GM23248 (cell line): ENCODE measurements at regions not wholly inside any gene's neighbourhood (a gene's known extent, or its start where the extent isn't known, plus 50 kb on each side); places are given as distances from the start of the nearest gene placed in this dataset.
A peak's percentile ranks its signal among the peaks of the same experiment; 100 is the strongest.

Experiments
- DNase-seq: peaks from one replicate; pipeline ENCODE4 v3.0.0-alpha.2; 2015
- H2AFZ ChIP-seq: fragments of 200-600 bp; sonication (generic); 2 replicates; pipeline ENCODE4 v1.6.1; 2016; ENCODE audit warnings: antibody characterized with exemption
- H3F3A ChIP-seq: fragments of 200-600 bp; sonication (generic); 2 replicates; pipeline ENCODE4 v1.6.1; 2016; ENCODE audit warnings: mild to moderate bottlenecking, antibody characterized with exemption, mixed run types; ENCODE audit not compliant: insufficient read depth
- H3K27ac ChIP-seq: fragments of 200-600 bp; sonication (generic); 2 replicates; pipeline ENCODE4 v1.5.1; 2016; ENCODE audit warnings: mild to moderate bottlenecking
- H3K27me3 ChIP-seq: fragments of 200-600 bp; sonication (generic); replicated peaks from 2 replicates; pipeline ENCODE4 v1.6.1; 2016; ENCODE audit warnings: mild to moderate bottlenecking; ENCODE audit not compliant: insufficient read depth
- H3K36me3 ChIP-seq: fragments of 200-600 bp; sonication (generic); 2 replicates; pipeline ENCODE4 v1.6.1; 2016; ENCODE audit warnings: low read depth, mild to moderate bottlenecking
- H3K4me1 ChIP-seq: fragments of 200-600 bp; sonication (generic); 2 replicates; pipeline ENCODE4 v1.6.1; 2016; ENCODE audit warnings: mild to moderate bottlenecking; ENCODE audit not compliant: insufficient read depth
- H3K4me2 ChIP-seq: fragments of 200-600 bp; sonication (generic); one replicate; pipeline ENCODE4 v1.6.1; 2016; ENCODE audit warnings: mild to moderate bottlenecking; ENCODE audit not compliant: unreplicated experiment
- H3K4me3 ChIP-seq: fragments of 200-600 bp; sonication (generic); 2 replicates; pipeline ENCODE4 v1.5.1; 2016; ENCODE audit warnings: mild to moderate bottlenecking
- H3K79me2 ChIP-seq: fragments of 200-600 bp; sonication (generic); 2 replicates; pipeline ENCODE4 v1.6.1; 2016; ENCODE audit warnings: mild to moderate bottlenecking; ENCODE audit not compliant: insufficient read depth
- H3K9ac ChIP-seq: fragments of 200-600 bp; sonication (generic); 2 replicates; pipeline ENCODE4 v1.6.1; 2016; ENCODE audit warnings: mild to moderate bottlenecking
- H3K9me2 ChIP-seq: fragments of 200-600 bp; sonication (generic); 2 replicates; pipeline ENCODE4 v1.6.1; 2016; ENCODE audit warnings: mixed run types, mild to moderate bottlenecking, moderate library complexity; ENCODE audit not compliant: insufficient read depth
- H3K9me3 ChIP-seq: fragments of 200-600 bp; sonication (generic); one replicate; pipeline ENCODE4 v1.6.1; 2017; ENCODE audit warnings: low read depth
- H4K20me1 ChIP-seq: fragments of 200-600 bp; sonication (generic); 2 replicates; pipeline ENCODE4 v1.6.0; 2016; ENCODE audit not compliant: insufficient read depth
- EZH2 ChIP-seq: fragments of 200-600 bp; sonication (generic); IDR thresholded peaks from 2 replicates; pipeline ENCODE4 v1.6.1; 2018; ENCODE audit warnings: antibody characterized with exemption, mild to moderate bottlenecking; ENCODE audit not compliant: insufficient read depth, poor library complexity, severe bottlenecking
- EZH2phosphoT487 ChIP-seq: fragments of 200-600 bp; sonication (generic); IDR thresholded peaks from 2 replicates; pipeline ENCODE4 v1.6.1; 2018; ENCODE audit warnings: antibody characterized with exemption, moderate library complexity, mild to moderate bottlenecking, low read depth; ENCODE audit not compliant: insufficient read depth
- WGBS, 2 experiments: methylation state at CpG; one replicate each; pipeline ENCODE4 v1.1.6; 2015 to 2017; ENCODE audit warnings: low lambda C conversion rate in 2 of 2, low coverage in 1 of 2; ENCODE audit errors: missing lambda C conversion rate in 2 of 2; 5-methylcytosine and 5-hydroxymethylcytosine counted together
- in situ Hi-C: fragments of 300-500 bp; cut with MboI; formaldehyde crosslinking; loops from 2 replicates; pipeline ENCODE4 v1.15.0; 2020

DNA sequence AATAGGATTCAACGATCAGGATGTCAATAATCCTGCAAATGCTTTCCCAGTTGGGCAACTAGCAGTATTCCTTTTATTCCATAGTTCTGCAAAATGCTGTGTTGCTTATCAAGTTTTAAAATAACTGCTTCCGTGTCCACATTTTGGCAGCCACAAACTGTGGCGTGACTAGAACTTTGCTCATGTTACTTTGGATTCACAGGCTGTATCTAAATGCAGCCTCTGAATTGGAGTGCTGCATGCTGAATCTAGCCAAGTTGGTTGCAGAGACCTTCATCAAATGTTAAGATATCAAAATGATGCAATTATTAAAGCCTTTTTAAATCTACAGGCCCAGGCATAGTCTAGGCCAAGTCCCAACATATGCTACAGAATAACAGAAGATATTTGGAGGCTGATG is 249.2 kb downstream of the NR2F1-AS1 start:
- TF ChIP-seq EZH2phosphoT487 (no peak), EZH2 (no peak)
- 87 to 94% methylated on average over 3 of the region's 3 CpGs for WGBS, 2 experiments
- no peak overlapping the region for H3K27ac ChIP-seq
- no peak overlapping the region for H2AFZ ChIP-seq
- no peaks in the 10 kb centered on the region for H4K20me1 ChIP-seq
- H3K9me3 ChIP-seq: no peaks in the 10 kb centered on the region
- H3K9me2 ChIP-seq: no peaks in the 10 kb centered on the region
- H3F3A ChIP-seq: peaks cover 10% of the 10 kb centered on the region; the same call in 1 of the 2 replicates
- H3K9ac ChIP-seq: no peak overlapping the region
- H3K4me3 ChIP-seq: no peak overlapping the region
- H3K4me2 ChIP-seq: no peak overlapping the region
- no peak for DNase-seq
- no peaks in the 10 kb centered on the region for H3K79me2 ChIP-seq
- no peaks in the 10 kb centered on the region for H3K36me3 ChIP-seq
- no peaks in the 10 kb centered on the region for H3K27me3 ChIP-seq
- H3K4me1 ChIP-seq: peaks cover 13% of the 10 kb centered on the region
- in situ Hi-C loops: no loop called here

DNA sequence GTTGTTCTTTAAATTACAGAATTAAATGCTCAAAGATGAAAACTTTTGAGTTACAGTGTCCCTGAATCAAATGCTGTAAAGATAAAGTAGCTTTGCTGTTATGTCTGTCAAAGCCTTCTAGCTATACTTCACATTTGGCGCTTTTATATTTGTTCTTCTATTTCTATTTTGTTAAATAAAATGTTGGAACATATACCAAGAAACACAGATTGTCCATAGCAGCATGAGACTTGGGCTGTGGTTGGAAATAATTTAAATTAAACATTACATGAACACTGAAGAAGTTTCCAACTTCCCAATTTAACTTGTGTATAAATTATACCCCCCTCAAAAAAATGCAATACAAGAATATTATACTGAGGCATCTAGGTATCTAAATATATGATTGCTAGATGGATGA is 249.8 kb downstream of the NR2F1-AS1 start:
- Histone ChIP-seq H3K27ac (peak overlapping the region; percentile 36; the same call in 1 of the 2 replicates), H3K4me1 (peaks cover 13% of the 10 kb centered on the region), H4K20me1 (no peaks in the 10 kb centered on the region), H3K9me2 (no peaks in the 10 kb centered on the region), H3K4me3 (no peak overlapping the region), H3K36me3 (no peaks in the 10 kb centered on the region), H3K4me2 (no peak overlapping the region), H2AFZ (0 out of 2 replicates have a peak overlapping the region, but pooled peaks have one; percentile 40), H3K79me2 (no peaks in the 10 kb centered on the region), H3K9ac (no peak overlapping the region; the same call in 1 of the 2 replicates), H3K27me3 (no peaks in the 10 kb centered on the region), H3K9me3 (no peaks in the 10 kb centered on the region), H3F3A (peaks cover 10% of the 10 kb centered on the region; the same call in 1 of the 2 replicates)
- in situ Hi-C loops: no loop called here
- 50 to 58% methylated on average over 1 of the region's 1 CpG for WGBS, 2 experiments
- DNase-seq: no peak
- TF ChIP-seq EZH2: no peak
- no peak for TF ChIP-seq EZH2phosphoT487

DNA sequence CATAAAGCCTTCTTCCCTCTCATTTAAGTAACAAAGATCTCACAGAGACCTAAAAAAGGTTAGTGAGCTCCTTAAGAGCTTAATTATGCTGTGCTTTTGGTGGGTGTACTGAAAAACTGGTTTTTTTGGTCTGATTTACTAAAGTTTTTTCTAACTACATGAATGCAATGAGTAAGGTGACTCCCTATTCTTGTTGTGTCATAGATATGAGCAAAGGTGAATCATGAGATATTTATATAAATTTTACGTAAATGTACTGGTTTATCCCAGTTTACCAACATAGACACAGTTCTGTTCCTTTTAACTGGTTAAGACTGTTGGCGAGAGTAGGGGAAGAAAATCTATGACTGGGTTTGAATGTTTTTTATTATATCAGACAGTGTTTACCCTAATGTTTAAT is 250.5 kb downstream of the NR2F1-AS1 start:
- no peak overlapping the region for H3K4me2 ChIP-seq
- H3K79me2 ChIP-seq: no peaks in the 10 kb centered on the region
- peaks cover 10% of the 10 kb centered on the region; the same call in 1 of the 2 replicates for H3F3A ChIP-seq
- TF ChIP-seq EZH2 (no peak), EZH2phosphoT487 (no peak)
- H4K20me1 ChIP-seq: no peaks in the 10 kb centered on the region
- H3K27ac ChIP-seq: peak overlapping the region; percentile 36
- H3K9me3 ChIP-seq: no peaks in the 10 kb centered on the region
- in situ Hi-C loops: no loop called here
- H3K27me3 ChIP-seq: no peaks in the 10 kb centered on the region
- DNase-seq: peak; percentile 78
- peak overlapping the region; percentile 40; the same call in 1 of the 2 replicates for H2AFZ ChIP-seq
- no peaks in the 10 kb centered on the region for H3K9me2 ChIP-seq
- no peaks in the 10 kb centered on the region for H3K36me3 ChIP-seq
- no peak overlapping the region for H3K4me3 ChIP-seq
- 14 to 16% methylated on average over 2 of the region's 2 CpGs for WGBS, 2 experiments
- no peak overlapping the region for H3K9ac ChIP-seq
- peaks cover 13% of the 10 kb centered on the region for H3K4me1 ChIP-seq

DNA sequence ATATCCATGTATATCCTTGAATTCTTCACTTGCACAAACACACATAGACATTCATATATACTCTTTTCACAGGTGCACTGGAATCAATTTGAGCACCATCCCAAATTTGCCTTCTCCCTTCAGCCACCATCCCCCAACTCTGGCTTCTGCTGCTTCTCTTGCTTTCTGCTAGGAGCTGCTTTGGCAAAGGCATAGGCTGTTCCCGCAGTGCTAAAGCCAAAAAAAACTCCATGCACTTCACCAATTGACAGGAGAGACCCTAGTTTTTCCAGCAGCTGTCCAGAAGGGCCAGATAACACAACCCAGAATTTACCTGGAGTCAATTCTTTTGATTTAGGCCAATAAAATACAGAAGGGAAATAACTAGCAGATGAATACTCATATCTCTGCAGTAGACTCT is 251.3 kb downstream of the NR2F1-AS1 start:
- in situ Hi-C loops: no loop called here
- Histone ChIP-seq H3K4me2 (no peak overlapping the region), H3K27ac (no peak overlapping the region)

More for the DNA sequence above, 251.3 kb downstream of the NR2F1-AS1 start:
- H3K9me2 ChIP-seq: no peaks in the 10 kb centered on the region
- no peak for DNase-seq
- no peaks in the 10 kb centered on the region for H3K27me3 ChIP-seq
- H3K36me3 ChIP-seq: no peaks in the 10 kb centered on the region
- H3K9ac ChIP-seq: no peak overlapping the region
- WGBS, 2 experiments: 47 to 50% methylated on average over 1 of the region's 1 CpG
- no peaks in the 10 kb centered on the region for H4K20me1 ChIP-seq
- peaks cover 13% of the 10 kb centered on the region for H3K4me1 ChIP-seq
- H3K79me2 ChIP-seq: no peaks in the 10 kb centered on the region
- H3K9me3 ChIP-seq: no peaks in the 10 kb centered on the region
- no peak overlapping the region for H3K4me3 ChIP-seq
- TF ChIP-seq EZH2phosphoT487 (no peak), EZH2 (no peak)
- H2AFZ ChIP-seq: no peak overlapping the region; the same call in 1 of the 2 replicates
- H3F3A ChIP-seq: peaks cover 10% of the 10 kb centered on the region; the same call in 1 of the 2 replicates
